ENCODE measurements at regions not wholly inside any gene's neighbourhood (a gene's known extent, or its start where the extent isn't known, plus 50 kb on each side); places are given as distances from the start of the nearest gene placed in this dataset.

DNA sequence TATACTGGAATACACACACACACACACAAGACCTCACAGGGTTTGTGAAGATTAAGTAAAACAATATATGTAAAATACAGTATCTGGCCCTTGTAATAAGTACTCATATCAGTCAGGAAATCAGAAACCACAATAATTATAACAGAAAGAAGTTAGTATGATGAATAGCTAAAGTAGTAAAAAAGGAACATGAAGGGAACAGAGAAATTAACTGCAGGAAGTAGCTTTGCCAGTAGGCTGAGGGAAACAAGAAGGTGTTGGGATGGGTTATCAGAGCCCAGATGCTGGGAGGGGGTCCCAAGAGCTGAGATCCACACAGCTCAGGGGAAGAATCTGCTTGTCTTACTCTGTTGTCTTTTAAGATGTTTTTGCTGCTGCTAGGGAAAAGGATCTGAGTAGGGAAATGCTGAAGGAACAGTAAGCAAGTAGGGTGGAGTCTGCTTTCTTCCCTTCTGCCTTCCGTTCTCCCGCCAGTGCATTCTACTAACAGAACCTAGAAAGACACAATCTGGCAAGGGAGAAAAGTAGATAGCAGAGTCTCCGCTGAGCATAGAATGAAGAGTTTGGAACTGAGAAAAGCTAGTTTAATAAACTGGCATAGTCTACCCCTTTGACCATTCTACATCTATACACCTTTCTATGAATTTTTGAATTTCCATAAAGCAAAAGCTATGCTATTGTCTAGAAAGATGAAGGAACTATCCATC is 55.3 kb upstream of the ALDH1A1 start:
- no peak overlapping the region for H3K27ac ChIP-seq
- no peaks in the 10 kb centered on the region for H3K27me3 ChIP-seq
- TF ChIP-seq, protein P1, sequence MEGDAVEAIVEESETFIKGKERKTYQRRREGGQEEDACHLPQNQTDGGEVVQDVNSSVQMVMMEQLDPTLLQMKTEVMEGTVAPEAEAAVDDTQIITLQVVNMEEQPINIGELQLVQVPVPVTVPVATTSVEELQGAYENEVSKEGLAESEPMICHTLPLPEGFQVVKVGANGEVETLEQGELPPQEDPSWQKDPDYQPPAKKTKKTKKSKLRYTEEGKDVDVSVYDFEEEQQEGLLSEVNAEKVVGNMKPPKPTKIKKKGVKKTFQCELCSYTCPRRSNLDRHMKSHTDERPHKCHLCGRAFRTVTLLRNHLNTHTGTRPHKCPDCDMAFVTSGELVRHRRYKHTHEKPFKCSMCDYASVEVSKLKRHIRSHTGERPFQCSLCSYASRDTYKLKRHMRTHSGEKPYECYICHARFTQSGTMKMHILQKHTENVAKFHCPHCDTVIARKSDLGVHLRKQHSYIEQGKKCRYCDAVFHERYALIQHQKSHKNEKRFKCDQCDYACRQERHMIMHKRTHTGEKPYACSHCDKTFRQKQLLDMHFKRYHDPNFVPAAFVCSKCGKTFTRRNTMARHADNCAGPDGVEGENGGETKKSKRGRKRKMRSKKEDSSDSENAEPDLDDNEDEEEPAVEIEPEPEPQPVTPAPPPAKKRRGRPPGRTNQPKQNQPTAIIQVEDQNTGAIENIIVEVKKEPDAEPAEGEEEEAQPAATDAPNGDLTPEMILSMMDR (IDR thresholded peaks at IDR 0.05) = no peak
- TF ChIP-seq POLR2AphosphoS5 (IDR thresholded peaks at IDR 0.05) (no peak), POLR2A (IDR thresholded peaks at IDR 0.05) (no peak)
- DNase-seq (ENCODE audit: low spot score in 2 of 2) = no peak
- no peaks in the 10 kb centered on the region for H3K9me3 ChIP-seq
- H3K4me1 ChIP-seq = no peaks in the 10 kb centered on the region
- H3K36me3 ChIP-seq = no peaks in the 10 kb centered on the region
- intact Hi-C loops (cut with DNase I; ENCODE audit: low total_unique reads) = no loop called here
- no peak overlapping the region for H3K4me3 ChIP-seq

- Histone ChIP-seq H3K27me3 (no peaks in the 10 kb centered on the region), H3K4me3 (no peak overlapping the region), H3K4me1 (no peaks in the 10 kb centered on the region), H3K27ac (no peak overlapping the region), H3K36me3 (no peaks in the 10 kb centered on the region), H3K9me3 (no peaks in the 10 kb centered on the region)
- TF ChIP-seq, protein P1 (IDR thresholded peaks at IDR 0.05) = no peak
- TF ChIP-seq POLR2A (IDR thresholded peaks at IDR 0.05) = no peak
- no peak for TF ChIP-seq POLR2AphosphoS5 (IDR thresholded peaks at IDR 0.05)
- DNase-seq (ENCODE audit: low spot score in 2 of 2) = no peak
- intact Hi-C loops (cut with DNase I; ENCODE audit: low total_unique reads) = no loop called here
These were observed 54.1 kb upstream of the ALDH1A1 start for GRCh38 chr9:73006986-73007385.
